H1 (cell line): ENCODE measurements at regions not wholly inside any gene's neighbourhood (a gene's known extent, or its start where the extent isn't known, plus 50 kb on each side); places are given as distances from the start of the nearest gene placed in this dataset.

Experiments used
- CTCF ChIA-PET: fragments of 300-600 bp; sonication (Branson Sonifier 250); formaldehyde crosslinking; loops from one replicate; lab custom pipeline; 2021; ENCODE audit not compliant: partially characterized antibody; lab: Charles Lee
- POLR2A ChIA-PET: fragments of 300-600 bp; sonication (Branson Sonifier 250); formaldehyde crosslinking; loops from one replicate; lab custom pipeline; 2021; ENCODE audit warnings: inconsistent platforms; ENCODE audit not compliant: partially characterized antibody; lab: Charles Lee
- DNase-seq, 2 experiments: peaks; one replicate each; pipeline versions ENCODE4 v3.0.0 to v3.0.0-alpha.2; 2010 to 2022; ENCODE audit warnings: low spot score in 2 of 2, low read depth in 1 of 2, mixed read lengths in 1 of 2
- FAIRE-seq: peaks from 2 replicates; lab custom pipeline; 2011; peaks lifted over from hg19 to GRCh38; lab: Jason Lieb, UNC
- H2AFZ ChIP-seq: 2 replicates; pipeline ENCODE4 v1.8.1; 2012; ENCODE audit warnings: low read length, inconsistent platforms
- H2AK5ac ChIP-seq: 2 replicates; pipeline ENCODE4 v1.6.1; 2013; ENCODE audit warnings: low read depth, low read length
- H2BK120ac ChIP-seq: replicated peaks from 2 replicates; pipeline ENCODE3; 2013; ENCODE audit warnings: low read depth, low read length, inconsistent platforms
- H2BK12ac ChIP-seq: 2 replicates; pipeline ENCODE4 v1.6.1; 2013; ENCODE audit warnings: low read depth, low read length
- H2BK15ac ChIP-seq: 2 replicates; pipeline ENCODE4 v1.6.1; 2013; ENCODE audit warnings: low read length
- H2BK20ac ChIP-seq: 2 replicates; pipeline ENCODE4 v1.6.1; 2013; ENCODE audit warnings: low read length
- H2BK5ac ChIP-seq: 2 replicates; pipeline ENCODE4 v1.6.1; 2013; ENCODE audit warnings: low read depth, low read length
- H3K14ac ChIP-seq: 2 replicates; pipeline ENCODE4 v1.6.1; 2013; ENCODE audit warnings: inconsistent platforms; ENCODE audit not compliant: insufficient read length
- H3K18ac ChIP-seq: 2 replicates; pipeline ENCODE4 v1.6.1; 2013; ENCODE audit warnings: low read length; ENCODE audit errors: extremely low read depth
- H3K23ac ChIP-seq: 2 replicates; pipeline ENCODE4 v1.6.1; 2013; ENCODE audit warnings: inconsistent platforms; ENCODE audit not compliant: insufficient read length
- H3K23me2 ChIP-seq: 2 replicates; pipeline ENCODE4 v1.6.1; 2013; ENCODE audit warnings: low read depth, low read length
- H3K27ac ChIP-seq: 2 replicates; pipeline ENCODE4 v1.6.1; 2011; ENCODE audit warnings: low read depth, low read length, inconsistent platforms
- H3K27me3 ChIP-seq, 4 experiments: replicated peaks in 1 of 4; 1 replicate in 1 of 4; 2 replicates in 3 of 4; pipeline versions ENCODE4 v1.6.1 to v1.8.1; 2011 to 2013; ENCODE audit warnings: low read length in 3 of 4, mild to moderate bottlenecking in 3 of 4, inconsistent platforms in 2 of 4, mixed read lengths in 2 of 4, moderate library complexity in 1 of 4; ENCODE audit not compliant: control insufficient read depth in 3 of 4, insufficient read depth in 3 of 4; ENCODE audit errors: extremely low read depth in 1 of 4
- H3K36me3 ChIP-seq, 4 experiments: 2 replicates each; pipeline versions ENCODE4 v1.6.1 to v1.8.1; 2011 to 2013; ENCODE audit warnings: mild to moderate bottlenecking in 4 of 4, low read length in 3 of 4, moderate library complexity in 2 of 4, control low read depth in 1 of 4, inconsistent platforms in 1 of 4; ENCODE audit not compliant: insufficient read depth in 4 of 4, control insufficient read depth in 2 of 4
- H3K4ac ChIP-seq: replicated peaks from 2 replicates; pipeline ENCODE3; 2013; ENCODE audit warnings: low read length, low read depth, mixed read lengths, inconsistent platforms; ENCODE audit not compliant: insufficient read length
- H3K4me1 ChIP-seq, 4 experiments: replicated peaks in 1 of 4; 1 replicate in 1 of 4; 2 replicates in 3 of 4; pipeline versions ENCODE4 v1.6.1 to v1.8.1; 2011 to 2013; ENCODE audit warnings: low read length in 3 of 4, inconsistent platforms in 2 of 4, mixed read lengths in 1 of 4; ENCODE audit not compliant: insufficient read depth in 4 of 4, control insufficient read depth in 3 of 4
- H3K4me2 ChIP-seq, 2 experiments: 2 replicates each; pipeline versions ENCODE4 v1.6.1 to v1.8.1; 2011 to 2013; ENCODE audit warnings: low read depth in 2 of 2, low read length in 2 of 2, control low read depth in 1 of 2, inconsistent platforms in 1 of 2, mild to moderate bottlenecking in 1 of 2; ENCODE audit not compliant: insufficient read depth in 1 of 2
- H3K4me3 ChIP-seq, 4 experiments: fragments of 200-600, 300-600 bp in 1 of 4; sonication (generic), shearing (Covaris generic), sonication (Bioruptor Twin) in 1 of 4; 2 replicates each; pipeline versions ENCODE4 v1.5.1 to v1.8.1; 2011 to 2016; ENCODE audit warnings: low read length in 4 of 4, low read depth in 3 of 4, control low read depth in 2 of 4, inconsistent platforms in 2 of 4, mild to moderate bottlenecking in 2 of 4, mixed read lengths in 1 of 4, moderate library complexity in 1 of 4; ENCODE audit not compliant: insufficient read depth in 2 of 4; ENCODE audit errors: extremely low read depth in 1 of 4
- H3K56ac ChIP-seq: replicated peaks from 2 replicates; pipeline ENCODE3; 2013; ENCODE audit warnings: low read depth, mild to moderate bottlenecking, mixed read lengths, low read length, inconsistent platforms; ENCODE audit not compliant: insufficient read length
- H3K79me1 ChIP-seq: 2 replicates; pipeline ENCODE4 v1.6.1; 2013; ENCODE audit warnings: low read depth, low read length, control low read depth
- H3K79me2 ChIP-seq, 2 experiments: 2 replicates each; pipeline versions ENCODE4 v1.6.1 to v1.8.1; 2012 to 2013; ENCODE audit warnings: low read length in 2 of 2, mild to moderate bottlenecking in 2 of 2, inconsistent platforms in 1 of 2; ENCODE audit not compliant: insufficient read depth in 2 of 2, control insufficient read depth in 1 of 2
- H3K9ac ChIP-seq, 4 experiments: replicated peaks in 1 of 4; 1 replicate in 1 of 4; 2 replicates in 3 of 4; pipeline versions ENCODE4 v1.6.1 to v1.8.1; 2011 to 2013; ENCODE audit warnings: low read depth in 3 of 4, low read length in 3 of 4, control low read depth in 2 of 4, mild to moderate bottlenecking in 2 of 4, moderate library complexity in 2 of 4, inconsistent platforms in 1 of 4; ENCODE audit errors: extremely low read depth in 1 of 4
- H3K9me3 ChIP-seq, 2 experiments: 2 replicates each; pipeline versions ENCODE4 v1.6.1 to v1.8.1; 2012 to 2013; ENCODE audit warnings: mild to moderate bottlenecking in 2 of 2, moderate library complexity in 2 of 2, control low read depth in 1 of 2, inconsistent platforms in 1 of 2, low read depth in 1 of 2, low read length in 1 of 2, mixed read lengths in 1 of 2; ENCODE audit not compliant: insufficient read depth in 2 of 2
- H4K20me1 ChIP-seq, 2 experiments: replicated peaks in 1 of 2; 2 replicates each; pipeline versions ENCODE3 to v1.8.1; 2011 to 2013; ENCODE audit warnings: inconsistent platforms in 2 of 2, low read length in 2 of 2, mild to moderate bottlenecking in 1 of 2; ENCODE audit not compliant: insufficient read depth in 2 of 2, control insufficient read depth in 1 of 2
- H4K5ac ChIP-seq: 2 replicates; pipeline ENCODE4 v1.6.1; 2013; ENCODE audit warnings: low read length, low read depth, mixed read lengths, inconsistent platforms; ENCODE audit not compliant: insufficient read length
- H4K8ac ChIP-seq: 2 replicates; pipeline ENCODE4 v1.8.0; 2013; ENCODE audit warnings: mild to moderate bottlenecking, moderate library complexity, low read length, inconsistent platforms; ENCODE audit not compliant: insufficient read depth; ENCODE audit errors: extremely low read depth
- H4K91ac ChIP-seq: replicated peaks from 2 replicates; pipeline ENCODE3; 2013; ENCODE audit warnings: low read length, mixed read lengths, inconsistent platforms; ENCODE audit not compliant: insufficient read length
- ATF2 ChIP-seq: IDR thresholded peaks from 2 replicates; pipeline ENCODE4 v1.6.1; 2012; ENCODE audit warnings: low read length, inconsistent platforms
- BRCA1 ChIP-seq: IDR thresholded peaks from 2 replicates; pipeline ENCODE4 v1.6.1; 2012; ENCODE audit warnings: low read depth, low read length, improper control_type of control experiment
- JUN ChIP-seq: IDR thresholded peaks from 2 replicates; pipeline ENCODE4 v1.6.1; 2011; ENCODE audit warnings: low read depth, mild to moderate bottlenecking, improper control_type of control experiment, low read length
- NRF1 ChIP-seq: IDR thresholded peaks from 2 replicates; pipeline ENCODE4 v1.6.1; 2011; ENCODE audit warnings: mild to moderate bottlenecking, low read depth, low read length, improper control_type of control experiment
- SIRT6 ChIP-seq: IDR thresholded peaks from one replicate; pipeline ENCODE4 v1.7.1; 2012; ENCODE audit warnings: low read length, inconsistent platforms
- SP4 ChIP-seq: IDR thresholded peaks from 2 replicates; pipeline ENCODE4 v1.6.1; 2012; ENCODE audit warnings: low read length, inconsistent platforms
- WGBS, 2 experiments: shearing (Covaris generic) in 1 of 2; methylation state at CpG; one replicate each; pipeline versions ENCODE4 v1.1.6 to v1.1.7; 2013 to 2015; ENCODE audit warnings: low lambda C conversion rate in 2 of 2, mixed read lengths in 2 of 2, inconsistent platforms in 1 of 2, low coverage in 1 of 2, missing lambda C conversion rate in 1 of 2; ENCODE audit not compliant: insufficient replicate concordance in 2 of 2, insufficient coverage in 1 of 2, insufficient read length in 1 of 2; ENCODE audit errors: extremely low coverage in 1 of 2, missing lambda C conversion rate in 1 of 2; 5-methylcytosine and 5-hydroxymethylcytosine counted together

DNA sequence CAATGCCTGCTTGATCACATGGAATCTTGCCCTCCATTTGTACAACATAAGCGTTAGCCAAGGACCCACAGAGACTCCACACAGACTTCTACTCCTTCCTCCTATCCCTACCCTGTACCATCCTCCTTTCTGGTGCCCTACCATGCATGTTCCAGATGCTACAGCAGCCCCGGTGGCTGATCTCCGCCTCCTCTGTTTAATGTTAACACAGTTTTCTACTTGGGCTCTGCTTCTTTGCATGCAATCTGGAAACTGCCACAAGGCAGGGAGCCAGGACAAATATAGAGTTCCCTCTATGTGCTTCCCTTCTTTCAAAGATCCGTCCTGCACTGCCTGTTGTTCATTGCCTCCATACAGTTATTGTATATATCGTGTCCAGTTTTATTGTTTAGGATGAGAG is 368.6 kb upstream of the TENM3 start:
- H3K18ac ChIP-seq = no peak overlapping the region
- H4K20me1 ChIP-seq = no peaks in the 10 kb centered on the region
- WGBS, 2 experiments = 87% methylated on average over 5 of the region's 5 CpGs; no CpG with 5 or more reads in 1 of the 2 experiments
- TF ChIP-seq NRF1 (no peak), SP4 (no peak), ATF2 (no peak), BRCA1 (no peak), JUN (no peak), SIRT6 (no peak)
- no peaks in the 10 kb centered on the region; a peak in 2 of 7 replicates for H3K4me1 ChIP-seq
- no peak overlapping the region for H2BK20ac ChIP-seq
- H2BK5ac ChIP-seq = no peak overlapping the region
- no peak overlapping the region for H2BK12ac ChIP-seq
- H2BK15ac ChIP-seq = no peak overlapping the region
- H3K14ac ChIP-seq = no peak overlapping the region
- ChIA-PET POLR2A (no interaction called here), CTCF (no interaction called here)
- H3K79me2 ChIP-seq = no peaks in the 10 kb centered on the region
- no peak overlapping the region for H3K4me3 ChIP-seq
- FAIRE-seq = no peak
- H2BK120ac ChIP-seq = no peak overlapping the region
- H3K27ac ChIP-seq = no peak overlapping the region
- no peak overlapping the region for H3K4ac ChIP-seq
- no peaks in the 10 kb centered on the region for H3K27me3 ChIP-seq
- H2AFZ ChIP-seq = peak overlapping the region; percentile 60
- no peak overlapping the region for H3K9ac ChIP-seq
- H3K56ac ChIP-seq = no peak overlapping the region
- DNase-seq = no peak
- H4K8ac ChIP-seq = no peak overlapping the region
- H3K36me3 ChIP-seq = no peaks in the 10 kb centered on the region
- no peak overlapping the region for H3K4me2 ChIP-seq
- no peak overlapping the region for H3K23ac ChIP-seq
- no peak overlapping the region for H2AK5ac ChIP-seq
- no peak overlapping the region for H4K5ac ChIP-seq
- H3K79me1 ChIP-seq = no peaks in the 10 kb centered on the region
- no peaks in the 10 kb centered on the region for H3K9me3 ChIP-seq
- H3K23me2 ChIP-seq = no peaks in the 10 kb centered on the region
- H4K91ac ChIP-seq = no peak overlapping the region
